ENCODE measurements at regions not wholly inside any gene's neighbourhood (a gene's known extent, or its start where the extent isn't known, plus 50 kb on each side); places are given as distances from the start of the nearest gene placed in this dataset.

GRCh38 chr13:90395846-90396245 is 951.6 kb upstream of the MIR17HG start:
- DNase-seq, result no peak

- no peak for DNase-seq
Measured at GRCh38 chr13:90396266-90396665, 951.2 kb upstream of the MIR17HG start.

GRCh38 chr13:90397503-90397902 is 950.0 kb upstream of the MIR17HG start:
- DNase-seq, result no peak

- no peak for DNase-seq
Measured at GRCh38 chr13:90400372-90400771, 947.1 kb upstream of the MIR17HG start.

GRCh38 chr13:90401150-90401549 is 946.3 kb upstream of the MIR17HG start:
- no peak for DNase-seq

GRCh38 chr13:90402102-90402501 is 945.4 kb upstream of the MIR17HG start:
- no peak for DNase-seq

- no peak for DNase-seq
Measured at GRCh38 chr13:90402613-90403012, 944.9 kb upstream of the MIR17HG start.

GRCh38 chr13:90403330-90404082 is 944.0 kb upstream of the MIR17HG start:
- DNase-seq, result no peak

GRCh38 chr13:90405301-90405700 is 942.2 kb upstream of the MIR17HG start:
- no peak for DNase-seq

GRCh38 chr13:90412980-90413379 is 934.5 kb upstream of the MIR17HG start:
- no peak for DNase-seq

GRCh38 chr13:90413548-90413947 is 933.9 kb upstream of the MIR17HG start:
- no peak for DNase-seq

GRCh38 chr13:90414691-90415596 is 932.5 kb upstream of the MIR17HG start:
- no peak for DNase-seq

- DNase-seq, result no peak
Measured at GRCh38 chr13:90415902-90416301, 931.6 kb upstream of the MIR17HG start.

GRCh38 chr13:90416519-90416918 is 931.0 kb upstream of the MIR17HG start:
- DNase-seq, result no peak

- no peak for DNase-seq
Measured at GRCh38 chr13:90416938-90417337, 930.5 kb upstream of the MIR17HG start.

- no peak for DNase-seq
Measured at GRCh38 chr13:90420683-90421082, 926.8 kb upstream of the MIR17HG start.

- DNase-seq, result no peak
Measured at GRCh38 chr13:90427322-90428272, 919.9 kb upstream of the MIR17HG start.

GRCh38 chr13:90428522-90429210 is 918.8 kb upstream of the MIR17HG start:
- no peak for DNase-seq

GRCh38 chr13:90430127-90430526 is 917.4 kb upstream of the MIR17HG start:
- no peak for DNase-seq

- DNase-seq, result no peak
Measured at GRCh38 chr13:90436697-90437096, 910.8 kb upstream of the MIR17HG start.

- DNase-seq, result no peak
Measured at GRCh38 chr13:90438576-90438975, 908.9 kb upstream of the MIR17HG start.

GRCh38 chr13:90443268-90443667 is 904.2 kb upstream of the MIR17HG start:
- no peak for DNase-seq

All from NCI-H1694 treated with DMSO at 0.1 percent for 48 hours (cell line).